GM12801 (cell line): ENCODE measurements at regions not wholly inside any gene's neighbourhood (a gene's known extent, or its start where the extent isn't known, plus 50 kb on each side); places are given as distances from the start of the nearest gene placed in this dataset.

Experiments
- CTCF ChIP-seq: IDR thresholded peaks from one replicate; pipeline ENCODE4 v1.5.1; 2011; ENCODE audit warnings: control low read depth; ENCODE audit not compliant: insufficient read length; ENCODE audit errors: extremely low read depth

DNA sequence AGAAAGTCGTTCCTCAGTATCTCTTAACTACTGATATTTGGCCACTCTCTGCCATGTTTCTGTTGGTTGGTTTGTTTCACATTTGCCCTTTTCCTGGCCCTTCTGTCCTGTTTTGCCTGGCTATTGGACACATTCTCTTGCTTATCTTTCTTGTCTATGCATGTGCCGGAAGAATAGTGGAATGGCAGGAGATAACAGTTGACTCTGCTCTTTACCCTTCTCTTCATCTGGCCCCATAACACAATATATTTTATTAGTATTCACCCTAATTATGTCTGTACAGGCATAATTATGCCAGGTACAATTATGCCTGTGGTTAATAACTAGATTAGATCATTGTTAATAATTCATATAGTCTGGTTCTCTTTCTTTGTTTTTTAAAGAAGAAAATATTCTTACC, 243.5 kb upstream of the LMO3 start:
- no peak for TF ChIP-seq CTCF

DNA sequence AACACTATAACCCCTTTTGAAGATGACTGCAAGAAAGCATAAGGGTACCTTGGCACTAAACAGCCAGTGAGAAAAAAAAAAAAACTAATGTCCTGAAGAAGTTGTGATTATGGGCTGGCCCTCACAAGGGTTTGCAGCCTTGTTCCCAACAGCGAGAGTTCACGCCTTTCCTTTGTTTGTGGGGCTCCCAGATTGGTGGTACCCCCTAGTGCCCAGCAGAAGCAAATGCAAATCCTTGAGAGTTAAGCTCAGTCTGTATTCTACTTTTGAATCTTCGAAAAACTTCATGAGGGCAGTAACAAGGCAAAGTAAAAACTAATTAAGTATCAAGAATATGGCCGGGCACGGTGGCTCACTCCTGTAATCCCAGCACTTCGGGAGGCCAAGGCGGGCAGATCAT, 238.9 kb upstream of the LMO3 start:
- TF ChIP-seq CTCF: no peak

- no peak for TF ChIP-seq CTCF
Measured at GRCh38 chr12:16833376-16834015, 227.5 kb upstream of the LMO3 start.

- TF ChIP-seq CTCF: no peak
Measured at GRCh38 chr12:16828891-16829290, 222.9 kb upstream of the LMO3 start.

- no peak for TF ChIP-seq CTCF
Measured at GRCh38 chr12:16807731-16808130, 201.8 kb upstream of the LMO3 start.

- TF ChIP-seq CTCF: no peak
Measured at GRCh38 chr12:16796168-16796567, 190.2 kb upstream of the LMO3 start.

GRCh38 chr12:16789204-16789790, 183.3 kb upstream of the LMO3 start:
- no peak for TF ChIP-seq CTCF
